ENCODE measurements at regions not wholly inside any gene's neighbourhood (a gene's known extent, or its start where the extent isn't known, plus 50 kb on each side); places are given as distances from the start of the nearest gene placed in this dataset.
A peak's percentile ranks its signal among the peaks of the same experiment; 100 is the strongest.

DNA sequence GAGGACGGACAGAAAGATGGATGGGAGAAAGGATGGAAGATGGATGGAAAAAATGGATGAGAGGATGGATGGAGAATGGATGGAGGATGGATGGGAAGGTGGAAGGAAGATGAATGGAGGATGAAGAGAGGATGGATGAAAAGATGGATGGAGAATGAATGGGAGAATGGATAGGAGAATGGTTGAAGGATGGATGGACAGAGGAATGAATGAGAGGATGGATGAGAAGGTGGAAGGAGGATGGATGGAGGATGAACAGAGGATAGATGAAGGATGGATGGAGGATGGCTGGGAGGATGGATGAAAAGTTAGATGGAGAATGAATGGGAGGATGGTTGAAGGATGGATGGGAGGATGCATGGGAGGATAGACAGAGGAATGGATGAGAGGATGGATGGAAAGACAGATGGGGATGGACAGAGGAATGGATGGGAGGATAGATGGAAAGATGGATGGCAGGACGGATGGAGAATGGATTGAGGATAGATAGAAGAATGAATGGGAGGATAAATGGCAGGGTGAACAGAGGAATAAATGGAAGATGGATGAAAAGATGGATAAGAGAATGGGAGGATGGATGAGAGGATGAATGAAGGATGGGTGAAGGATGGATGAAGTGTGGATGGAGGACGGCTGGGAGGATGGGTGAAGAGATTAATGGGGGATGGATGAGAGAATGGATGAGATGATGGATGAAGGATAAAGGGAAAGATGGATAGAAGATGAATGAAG lies 217.7 kb upstream of the IER5L start:
- DNase-seq = no peak

- DNase-seq = no peak
These were observed 216.8 kb upstream of the IER5L start for GRCh38 chr9:129394886-129395279.

GRCh38 chr9:129394061-129394885 lies 216.2 kb upstream of the IER5L start:
- DNase-seq = no peak

DNA sequence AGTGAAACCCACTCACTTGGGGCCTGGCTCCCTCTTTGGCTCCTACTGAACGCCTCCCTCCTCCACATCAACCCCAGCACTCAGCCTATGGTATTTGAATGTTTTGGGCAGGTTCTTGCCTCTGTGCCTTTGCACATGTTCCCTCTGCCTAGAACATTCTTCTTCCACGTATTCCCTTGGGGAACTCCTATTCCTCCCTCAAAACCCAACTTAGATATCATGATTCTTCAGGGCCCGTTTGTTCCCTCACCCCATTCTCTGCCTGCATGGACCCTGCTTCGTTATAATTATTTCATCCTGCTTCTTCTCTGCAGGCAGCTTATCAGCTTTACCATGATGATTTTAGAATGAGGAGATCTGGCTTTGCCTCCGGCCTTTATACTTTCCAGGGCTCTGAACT lies 215.0 kb upstream of the IER5L start:
- DNase-seq = no peak

DNA sequence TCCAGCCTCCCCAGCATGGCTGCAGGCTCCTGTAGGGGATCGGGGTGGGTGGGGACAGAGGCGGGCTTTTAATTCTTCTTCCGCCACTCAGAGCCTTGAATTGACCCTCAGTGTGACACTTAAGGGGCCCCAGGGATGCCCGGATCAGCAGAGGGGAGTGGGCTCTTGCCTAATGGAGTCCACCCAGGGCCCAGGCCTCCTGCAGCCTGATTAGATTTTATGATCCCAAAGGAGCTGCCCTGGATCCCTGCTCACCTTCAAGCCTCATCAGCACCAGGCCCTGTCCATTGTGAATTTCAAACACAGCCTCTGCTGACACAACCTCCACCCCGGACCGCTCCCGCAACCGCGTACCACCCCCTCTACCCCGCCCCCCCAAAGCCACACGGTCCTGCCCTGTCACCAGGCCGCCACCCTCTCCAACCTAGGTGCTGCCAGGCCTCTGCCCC lies 214.1 kb upstream of the IER5L start:
- DNase-seq = no peak

DNA sequence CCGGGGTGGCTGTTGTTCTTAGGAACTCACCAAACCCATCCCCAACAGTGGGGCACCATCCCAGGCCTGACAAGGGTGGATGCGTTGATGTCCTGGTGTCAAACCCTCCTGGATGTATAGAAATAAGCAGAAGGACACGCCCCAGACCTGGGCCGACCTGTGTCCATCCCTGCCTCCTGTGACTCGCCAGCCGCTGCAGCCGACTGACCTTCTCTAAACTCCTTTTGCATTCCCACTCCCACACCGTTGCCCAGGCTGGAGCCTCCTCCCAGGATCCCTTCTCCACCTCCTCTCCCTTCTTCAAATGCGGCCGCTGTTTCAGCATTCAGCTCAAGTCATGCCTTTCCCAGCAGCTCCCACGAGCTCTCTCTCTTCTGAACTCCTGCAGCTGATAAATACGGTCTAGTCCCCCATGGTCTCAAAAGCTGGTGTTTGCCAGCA lies 213.2 kb upstream of the IER5L start:
- DNase-seq = no peak

DNA sequence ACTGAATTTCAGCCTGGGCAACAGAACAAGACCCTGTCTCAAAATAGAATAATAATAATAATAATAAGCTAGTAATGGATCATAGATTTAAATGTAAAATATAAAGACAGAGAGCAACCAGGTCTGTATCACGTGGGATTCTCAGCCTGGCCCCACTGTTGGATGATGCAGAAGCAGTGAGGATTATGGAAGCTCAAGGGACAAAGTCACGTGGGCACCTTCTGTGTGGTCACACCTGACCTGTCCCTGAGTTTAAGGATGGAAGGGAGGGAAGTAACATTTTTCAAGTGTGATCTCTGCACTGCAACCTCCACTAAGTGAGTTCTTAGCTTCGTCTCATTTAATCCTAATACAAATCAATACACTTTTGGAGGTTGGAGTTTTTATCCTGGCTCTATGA lies 212.5 kb upstream of the IER5L start:
- no peak for DNase-seq

GRCh38 chr9:129387822-129388221 lies 209.8 kb upstream of the IER5L start:
- no peak for DNase-seq

DNA sequence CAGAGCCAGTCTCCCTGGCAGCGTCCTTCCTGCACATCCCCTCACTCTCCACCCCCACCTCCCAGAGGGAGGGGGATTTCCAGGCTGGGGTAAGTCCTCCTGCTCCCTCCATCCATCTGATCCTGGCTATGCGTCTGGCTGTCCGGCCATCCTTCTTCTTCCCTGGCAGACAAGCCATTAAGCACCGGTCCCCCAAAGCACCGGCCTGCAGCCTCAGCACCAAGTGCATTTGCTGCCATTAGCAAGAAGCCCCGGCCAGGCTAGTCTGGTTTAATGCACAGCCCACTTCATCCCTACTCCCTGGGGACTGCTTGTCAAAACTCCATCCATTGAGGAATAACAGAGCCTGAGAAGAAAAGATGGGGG lies 208.7 kb upstream of the IER5L start:
- DNase-seq = no peak

DNA sequence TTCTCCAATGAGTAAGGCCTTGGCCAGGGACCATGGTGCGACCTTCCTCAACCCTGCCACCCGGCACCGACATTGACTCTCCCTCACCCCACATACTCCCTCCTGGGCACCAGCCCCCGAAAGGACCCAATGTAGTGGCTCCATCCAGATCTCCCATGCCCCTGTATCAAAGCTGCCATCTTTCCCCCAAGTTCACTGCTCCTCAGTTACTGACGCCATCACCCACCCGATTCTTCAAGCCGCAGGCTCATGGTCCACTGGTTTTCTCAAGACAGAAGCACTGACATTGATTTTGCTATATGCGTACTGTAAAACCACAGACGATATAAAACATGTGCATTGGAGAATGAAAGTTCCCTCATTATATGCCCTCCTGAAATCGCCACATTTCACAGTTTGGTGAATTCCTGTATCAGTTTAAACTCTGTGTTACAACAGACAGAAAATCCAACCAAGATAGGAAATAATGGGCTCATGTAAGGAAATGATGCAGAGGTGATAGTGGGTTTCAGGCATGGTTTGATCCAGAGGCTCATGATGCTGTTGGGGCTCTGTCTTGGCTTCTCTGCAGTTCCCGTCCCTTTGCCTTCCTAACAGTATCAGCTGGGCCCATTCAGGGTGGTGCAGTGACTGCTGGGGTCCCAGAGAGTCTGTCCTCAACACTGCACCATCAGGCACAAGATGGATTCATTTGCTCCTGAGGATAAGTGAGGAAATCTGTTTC lies 207.3 kb upstream of the IER5L start:
- no peak for DNase-seq

GRCh38 chr9:129384491-129385210 lies 206.6 kb upstream of the IER5L start:
- DNase-seq = no peak

- peak; percentile 81 for DNase-seq
These were observed 205.8 kb upstream of the IER5L start for GRCh38 chr9:129383561-129384490.

DNA sequence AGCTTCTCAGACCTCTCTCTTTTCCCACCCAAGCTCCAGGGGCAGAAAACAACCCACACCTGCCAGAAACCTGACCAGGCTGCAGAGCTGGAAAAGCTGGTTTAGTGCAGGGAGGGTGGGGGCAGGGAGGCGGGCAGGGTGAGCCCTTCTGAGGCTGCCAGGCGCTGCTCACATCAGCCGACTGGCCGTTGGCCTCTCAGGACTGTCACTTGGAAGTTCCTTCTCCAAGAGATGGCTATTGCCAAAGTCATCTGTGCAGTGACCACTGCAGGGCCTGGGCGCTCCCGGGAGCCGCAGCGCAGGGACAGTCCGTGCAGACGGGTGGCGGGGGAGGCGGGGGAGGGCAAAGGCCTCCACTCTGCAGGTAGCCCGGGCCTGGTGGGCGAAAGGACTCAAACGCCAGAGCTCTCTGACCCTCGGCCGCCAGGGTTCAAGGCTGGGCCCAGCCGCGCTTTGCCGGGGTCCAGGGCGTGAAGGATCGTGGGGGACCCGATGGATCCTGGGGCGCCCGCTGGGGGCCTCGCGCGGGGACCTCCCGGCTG lies 205.0 kb upstream of the IER5L start:
- DNase-seq = no peak

GRCh38 chr9:129382281-129383018 lies 204.4 kb upstream of the IER5L start:
- DNase-seq = no peak

DNA sequence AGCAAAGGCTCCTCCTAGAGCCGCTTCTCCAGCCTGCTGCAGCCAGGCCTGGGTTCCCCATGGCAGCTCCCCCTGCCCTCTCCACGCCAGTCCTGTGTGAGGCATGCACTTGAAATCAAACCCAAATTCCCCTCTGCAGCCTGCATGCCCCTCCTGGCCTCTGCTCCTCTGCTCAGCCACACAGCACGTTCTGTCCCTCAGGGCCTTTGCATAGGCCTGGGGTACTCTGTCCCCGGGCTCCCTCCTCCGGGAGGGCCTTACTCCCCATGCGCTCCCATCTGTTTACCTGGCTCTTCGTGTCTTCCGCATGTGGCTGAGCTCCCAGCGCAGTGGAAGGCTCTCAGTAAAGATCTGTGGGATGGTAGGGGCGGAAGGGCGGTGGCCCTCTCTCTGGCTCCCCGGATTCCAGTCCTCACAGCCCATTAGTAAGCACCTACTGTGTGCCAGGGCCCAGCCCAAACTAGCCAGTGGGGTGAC lies 203.5 kb upstream of the IER5L start:
- DNase-seq = no peak

DNA sequence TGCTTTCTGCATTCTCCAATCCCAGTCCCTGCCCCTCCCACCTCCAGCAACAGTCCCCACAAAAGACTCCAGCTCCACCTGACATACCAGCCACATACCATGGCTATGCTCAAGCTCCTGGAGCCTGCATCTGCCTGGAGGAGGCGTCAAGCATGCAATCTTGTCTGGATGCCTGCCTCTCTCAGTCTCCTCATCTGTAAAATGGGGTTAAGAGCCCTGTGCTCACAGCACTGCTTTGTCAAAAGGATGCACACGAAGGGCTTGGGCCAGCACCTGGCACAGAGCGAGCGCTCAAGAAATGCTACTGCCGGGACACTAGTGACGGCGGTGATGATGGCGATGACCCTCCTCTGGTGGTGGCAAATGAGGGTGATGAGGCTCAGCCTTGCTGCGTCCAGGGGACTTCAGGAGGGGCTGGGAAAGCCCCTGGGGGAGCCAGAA lies 202.9 kb upstream of the IER5L start:
- DNase-seq = no peak

GRCh38 chr9:129379886-129380285 lies 201.8 kb upstream of the IER5L start:
- no peak for DNase-seq

- no peak for DNase-seq
These were observed 201.2 kb upstream of the IER5L start for GRCh38 chr9:129379181-129379836.

DNA sequence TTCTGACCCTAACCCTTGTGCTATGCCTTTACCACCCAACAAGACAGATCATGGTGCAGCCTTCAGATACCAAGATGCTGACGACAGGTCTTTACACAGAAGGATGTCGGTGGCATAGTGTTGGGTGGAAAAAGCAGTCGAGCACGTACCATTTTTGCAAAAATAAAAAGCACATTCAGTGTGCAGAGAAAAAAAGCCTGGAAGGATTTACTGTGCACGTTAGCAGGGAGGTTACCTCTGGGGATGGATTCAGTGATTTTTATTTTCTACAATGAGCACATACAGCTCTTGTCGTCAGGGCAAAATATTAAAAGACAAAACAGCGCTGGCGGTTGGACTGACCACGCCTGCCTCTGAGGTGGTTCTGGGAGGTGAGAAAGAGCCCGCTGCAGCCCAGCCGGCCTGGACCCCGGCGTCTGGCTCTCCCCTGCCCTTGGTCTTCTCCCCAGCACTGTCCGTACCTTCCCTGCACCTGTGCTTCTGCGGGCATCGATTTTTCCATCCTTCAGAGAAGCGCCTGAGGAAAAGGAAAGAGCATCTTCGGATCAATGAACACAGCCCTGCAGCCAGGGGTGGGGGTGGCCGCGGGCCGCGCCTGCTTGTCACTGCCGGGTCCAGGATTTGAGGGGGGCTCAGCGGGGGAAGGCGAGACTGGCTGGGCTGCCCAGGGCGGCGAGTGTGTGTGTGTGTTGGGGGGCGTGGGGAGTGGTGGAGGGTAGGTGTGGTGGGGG lies 200.0 kb upstream of the IER5L start:
- no peak for DNase-seq

Data from CD4-positive, alpha-beta T cell treated with Interleukin-4 for 4 hours (primary cell).